HepG2 (cell line): ENCODE measurements at regions not wholly inside any gene's neighbourhood (a gene's known extent, or its start where the extent isn't known, plus 50 kb on each side); places are given as distances from the start of the nearest gene placed in this dataset.

Source experiments
- ATAC-seq: fragments of 200-7000 bp; cut with Tn5 transposase; 3 replicates; pipeline ENCODE4 v1.9.1; 2020; ENCODE audit warnings: mild to moderate bottlenecking, moderate library complexity
- BruUV-seq: library from RNA; stranded (reverse); fragments of 400-500 nt; replicated peaks from 2 replicates; lab custom pipeline; 2021; lab: Mats Ljungman, UMichigan
- CTCF ChIA-PET: fragments of 300-600 bp; formaldehyde crosslinking; extraction: SDS; loops from one replicate; lab custom pipeline; 2021; ENCODE audit warnings: low total read pairs, inconsistent platforms, low intra/inter-chr PET ratio; lab: Yijun Ruan, JAX
- POLR2A ChIA-PET: fragments of 350-600 bp; sonication (Branson Sonifier 250); formaldehyde crosslinking; loops from one replicate; lab custom pipeline; 2020; ENCODE audit warnings: antibody characterized with exemption, inconsistent platforms; lab: Yijun Ruan, JAX
- DNase-seq: peaks from one replicate; pipeline ENCODE4 v3.0.0-alpha.2; 2015; ENCODE audit warnings: low spot score
- FAIRE-seq: peaks from 3 replicates; lab custom pipeline; 2011; peaks lifted over from hg19 to GRCh38; lab: Jason Lieb, UNC
- H2AFZ ChIP-seq: one replicate; pipeline ENCODE4 v1.6.1; 2011; ENCODE audit warnings: low read length, inconsistent platforms
- H3K27ac ChIP-seq: fragments of 300-600 bp; 3 replicates; pipeline ENCODE4 v1.8.0; 2011; ENCODE audit warnings: mixed run types, mild to moderate bottlenecking, mixed read lengths, low read length, inconsistent platforms; ENCODE audit not compliant: insufficient read depth; ENCODE audit errors: extremely low read length
- H3K27me3 ChIP-seq, 2 experiments: fragments of 200-600 bp in 1 of 2; 2 replicates in 1 of 2; 3 replicates in 1 of 2; pipeline versions ENCODE4 v1.6.0 to v1.8.0; 2011; ENCODE audit warnings: low read length in 2 of 2, mild to moderate bottlenecking in 2 of 2, moderate library complexity in 2 of 2, inconsistent platforms in 1 of 2; ENCODE audit not compliant: insufficient read depth in 2 of 2, control insufficient read depth in 1 of 2
- H3K36me3 ChIP-seq, 2 experiments: fragments of 200-600 bp in 1 of 2; replicated peaks in 1 of 2; 2 replicates in 1 of 2; 3 replicates in 1 of 2; pipeline versions ENCODE4 v1.5.1 to v1.8.0; 2011; ENCODE audit warnings: low read length in 2 of 2, inconsistent platforms in 1 of 2; ENCODE audit not compliant: insufficient read depth in 2 of 2, control insufficient read depth in 1 of 2
- H3K4me1 ChIP-seq: 2 replicates; pipeline ENCODE4 v1.5.1; 2012; ENCODE audit warnings: low read length, inconsistent platforms; ENCODE audit not compliant: insufficient read depth
- H3K4me2 ChIP-seq: 2 replicates; pipeline ENCODE4 v1.6.0; 2011; ENCODE audit warnings: low read depth, low read length, inconsistent platforms
- H3K4me3 ChIP-seq, 3 experiments: fragments of 200-600 bp in 1 of 3; sonication (generic), shearing (Covaris generic) in 1 of 3; replicated peaks in 1 of 3; 2 replicates each; pipeline ENCODE4 v1.5.1; 2011 to 2016; ENCODE audit warnings: low read length in 3 of 3, inconsistent platforms in 2 of 3, low read depth in 2 of 3, mild to moderate bottlenecking in 2 of 3, control low read depth in 1 of 3, mixed read lengths in 1 of 3; ENCODE audit not compliant: insufficient read depth in 1 of 3
- H3K79me2 ChIP-seq: one replicate; pipeline ENCODE4 v1.6.1; 2011; ENCODE audit warnings: low read length, inconsistent platforms; ENCODE audit not compliant: insufficient read depth
- H3K9ac ChIP-seq: 2 replicates; pipeline ENCODE4 v1.6.0; 2011; ENCODE audit warnings: mild to moderate bottlenecking, low read depth, low read length, inconsistent platforms; ENCODE audit not compliant: insufficient read depth
- H3K9me3 ChIP-seq: 2 replicates; pipeline ENCODE4 v1.5.1; 2012; ENCODE audit warnings: mild to moderate bottlenecking, low read length
- H4K20me1 ChIP-seq: 2 replicates; pipeline ENCODE4 v1.6.0; 2011; ENCODE audit warnings: inconsistent platforms, mild to moderate bottlenecking, low read length, moderate library complexity; ENCODE audit not compliant: insufficient read depth
- AGO1 ChIP-seq: fragments of 200-400 bp; formaldehyde crosslinking; IDR thresholded peaks from 2 replicates; pipeline ENCODE4 v1.6.1; 2017; ENCODE audit warnings: mild to moderate bottlenecking, low read depth, low read length, moderate library complexity; ENCODE audit not compliant: poor library complexity, severe bottlenecking
- BHLHE40 ChIP-seq: IDR thresholded peaks from 2 replicates; pipeline ENCODE4 v1.6.1; 2011; ENCODE audit warnings: low read length, improper control_type of control experiment
- CREM ChIP-seq, 2 experiments: sonication (generic) in 1 of 2; formaldehyde crosslinking in 1 of 2; IDR thresholded peaks; 2 replicates each; pipeline versions ENCODE4 v1.4.0 to v1.6.1; 2016 to 2020; ENCODE audit warnings: antibody characterized with exemption in 1 of 2, mild to moderate bottlenecking in 1 of 2, missing genetic modification reagents in 1 of 2
- FOXA3 ChIP-seq: IDR thresholded peaks from 2 replicates; pipeline ENCODE4 v1.6.1; 2016; ENCODE audit warnings: missing genetic modification reagents, missing compliant biosample characterization
- KLF9 ChIP-seq: IDR thresholded peaks from 2 replicates; pipeline ENCODE4 v1.6.1; 2016; ENCODE audit warnings: low read depth
- MEF2D ChIP-seq: sonication (generic); formaldehyde crosslinking; IDR thresholded peaks from 2 replicates; pipeline ENCODE4 v1.5.1; 2020; ENCODE audit warnings: mild to moderate bottlenecking, missing genetic modification reagents
- NFIC ChIP-seq: IDR thresholded peaks from 2 replicates; pipeline ENCODE4 v1.6.1; 2012; ENCODE audit warnings: mild to moderate bottlenecking, low read length, inconsistent platforms
- NR2F2 ChIP-seq: IDR thresholded peaks from 2 replicates; pipeline ENCODE4 v1.6.1; 2012; ENCODE audit warnings: low read depth, inconsistent platforms, borderline replicate concordance
- SIX4 ChIP-seq: sonication (generic); formaldehyde crosslinking; IDR thresholded peaks from 2 replicates; pipeline ENCODE4 v1.4.0; 2020; ENCODE audit warnings: missing genetic modification reagents
- WIZ ChIP-seq: sonication (generic); formaldehyde crosslinking; IDR thresholded peaks from 2 replicates; pipeline ENCODE4 v1.5.1; 2020; ENCODE audit warnings: mild to moderate bottlenecking, missing genetic modification reagents
- ZBTB4 ChIP-seq: sonication (generic); formaldehyde crosslinking; IDR thresholded peaks from 2 replicates; pipeline ENCODE4 v1.4.0; 2020; ENCODE audit warnings: missing genetic modification reagents, mild to moderate bottlenecking, borderline replicate concordance
- ZNF101 ChIP-seq: sonication (generic); formaldehyde crosslinking; IDR thresholded peaks from 2 replicates; pipeline ENCODE4 v1.4.0; 2020; ENCODE audit warnings: mild to moderate bottlenecking, low read depth, missing genetic modification reagents, borderline replicate concordance
- ZNF17 ChIP-seq: sonication (generic); formaldehyde crosslinking; IDR thresholded peaks from 2 replicates; pipeline ENCODE4 v1.5.0; 2020; ENCODE audit warnings: mild to moderate bottlenecking, missing genetic modification reagents
- ZNF224 ChIP-seq: sonication (generic); formaldehyde crosslinking; IDR thresholded peaks from 2 replicates; pipeline ENCODE4 v1.5.0; 2020; ENCODE audit warnings: mild to moderate bottlenecking, missing genetic modification reagents
- ZNF263 ChIP-seq: sonication (generic); formaldehyde crosslinking; IDR thresholded peaks from 2 replicates; pipeline ENCODE4 v1.4.0; 2020; ENCODE audit warnings: missing genetic modification reagents
- ZNF33A ChIP-seq: sonication (generic); formaldehyde crosslinking; IDR thresholded peaks from 2 replicates; pipeline ENCODE4 v1.5.1; 2020; ENCODE audit warnings: missing genetic modification reagents, mild to moderate bottlenecking, moderate library complexity, borderline replicate concordance
- ZSCAN9 ChIP-seq: IDR thresholded peaks from 2 replicates; pipeline ENCODE4 v1.6.1; 2016; ENCODE audit warnings: borderline replicate concordance
- WGBS: methylation state at CpG from one replicate; pipeline ENCODE4 v1.1.6; 2017; ENCODE audit warnings: low lambda C conversion rate; 5-methylcytosine and 5-hydroxymethylcytosine counted together
- in situ Hi-C: cut with HindIII; loops from 2 replicates; pipeline ENCODE4 v1.10.0; 2017; ENCODE audit warnings: low pct_unique_long_range_greater_than_20kb; ENCODE audit not compliant: extremely low pct_ligation_motif_present
- intact Hi-C: fragments of 100-400 bp; cut with micrococcal nuclease; formaldehyde crosslinking; loops from one replicate; pipeline ENCODE4 v1.10.0; 2022; ENCODE audit not compliant: unreplicated experiment

GRCh38 chr6:19311786-19312185, 525.4 kb upstream of the ID4 start:
- no peak overlapping the region for H3K4me3 ChIP-seq
- peaks cover 85% of the 10 kb centered on the region for H3K9me3 ChIP-seq
- CTCF ChIA-PET: no interaction called here
- H2AFZ ChIP-seq: no peak overlapping the region
- H3K27me3 ChIP-seq: no peaks in the 10 kb centered on the region
- no peak overlapping the region for H3K27ac ChIP-seq
- in situ Hi-C loops (no loop called here), intact Hi-C loops (no loop called here)
- TF ChIP-seq CREM (IDR thresholded peaks at IDR 0.05) (no peak), CREM (CRISPR knock-in tag; IDR thresholded peaks at IDR 0.05) (no peak), BHLHE40 (no peak)
- H3K36me3 ChIP-seq: no peaks in the 10 kb centered on the region
- POLR2A ChIA-PET: no interaction called here
- no peaks in the 10 kb centered on the region for H4K20me1 ChIP-seq
- no peaks in the 10 kb centered on the region for H3K4me1 ChIP-seq
- no peak for ATAC-seq
- WGBS: 1% methylated on average over 3 of the region's 3 CpGs
- no peaks in the 10 kb centered on the region for H3K79me2 ChIP-seq
- H3K4me2 ChIP-seq: no peak overlapping the region
- no peak for DNase-seq
- no peak overlapping the region for H3K9ac ChIP-seq
- no peak for FAIRE-seq
- no TSS peak for BruUV-seq

- DNase-seq: no peak
- intact Hi-C loops: no loop called here
- Histone ChIP-seq H3K27ac (no peak overlapping the region), H3K79me2 (no peaks in the 10 kb centered on the region), H3K4me2 (no peak overlapping the region), H3K36me3 (no peaks in the 10 kb centered on the region), H3K27me3 (no peaks in the 10 kb centered on the region), H3K4me3 (no peak overlapping the region), H3K4me1 (no peaks in the 10 kb centered on the region), H2AFZ (no peak overlapping the region), H4K20me1 (no peaks in the 10 kb centered on the region), H3K9me3 (peaks cover 85% of the 10 kb centered on the region), H3K9ac (no peak overlapping the region)
- 1% methylated on average over 5 of the region's 5 CpGs for WGBS
- FAIRE-seq: no peak
- no peak for ATAC-seq
- BruUV-seq: no TSS peak
- in situ Hi-C loops: no loop called here
- CTCF ChIA-PET: no interaction called here
- POLR2A ChIA-PET: no interaction called here
- TF ChIP-seq ZNF101 (CRISPR knock-in tag) (no peak), NR2F2 (no peak), ZNF33A (CRISPR knock-in tag) (no peak), MEF2D (CRISPR knock-in tag) (no peak), ZBTB4 (CRISPR knock-in tag) (no peak), WIZ (CRISPR knock-in tag) (no peak), SIX4 (no peak), ZSCAN9 (CRISPR knock-in tag) (no peak), ZNF224 (CRISPR knock-in tag) (no peak), AGO1 (no peak), ZNF17 (CRISPR knock-in tag) (no peak), FOXA3 (CRISPR knock-in tag) (no peak), KLF9 (CRISPR knock-in tag) (no peak), ZNF263 (CRISPR knock-in tag) (no peak), NFIC (no peak)
These were observed 524.8 kb upstream of the ID4 start for GRCh38 chr6:19312241-19312978.
